Coronary artery (tissue), 2 donors: ENCODE measurements at regions not wholly inside any gene's neighbourhood (a gene's known extent, or its start where the extent isn't known, plus 50 kb on each side); places are given as distances from the start of the nearest gene placed in this dataset.
"Not testable (repeated sequence)": the region's sequence is repeated elsewhere in the genome, so short reads cannot be mapped to it uniquely, and the experiment has no call there.

ENCODE experiments used
- DNase-seq: peaks from one replicate; pipeline ENCODE4 v3.0.0-alpha.2; 2017; ENCODE audit warnings: low spot score
- H3K27ac ChIP-seq, 2 donors: fragments of 200-600 bp; sonication (generic); one replicate each; pipeline ENCODE4 v1.5.1; 2016 to 2019
- H3K4me3 ChIP-seq: fragments of 200-600 bp; sonication (generic); 2 replicates; pipeline ENCODE4 v1.5.1; 2016; ENCODE audit warnings: mild to moderate bottlenecking, moderate library complexity
- TF ChIP-seq, protein P1 (sequence below): fragments of 200-600 bp; sonication (generic); IDR thresholded peaks from one replicate; pipeline ENCODE4 v1.5.1; 2019; ENCODE audit warnings: antibody characterized with exemption

DNA sequence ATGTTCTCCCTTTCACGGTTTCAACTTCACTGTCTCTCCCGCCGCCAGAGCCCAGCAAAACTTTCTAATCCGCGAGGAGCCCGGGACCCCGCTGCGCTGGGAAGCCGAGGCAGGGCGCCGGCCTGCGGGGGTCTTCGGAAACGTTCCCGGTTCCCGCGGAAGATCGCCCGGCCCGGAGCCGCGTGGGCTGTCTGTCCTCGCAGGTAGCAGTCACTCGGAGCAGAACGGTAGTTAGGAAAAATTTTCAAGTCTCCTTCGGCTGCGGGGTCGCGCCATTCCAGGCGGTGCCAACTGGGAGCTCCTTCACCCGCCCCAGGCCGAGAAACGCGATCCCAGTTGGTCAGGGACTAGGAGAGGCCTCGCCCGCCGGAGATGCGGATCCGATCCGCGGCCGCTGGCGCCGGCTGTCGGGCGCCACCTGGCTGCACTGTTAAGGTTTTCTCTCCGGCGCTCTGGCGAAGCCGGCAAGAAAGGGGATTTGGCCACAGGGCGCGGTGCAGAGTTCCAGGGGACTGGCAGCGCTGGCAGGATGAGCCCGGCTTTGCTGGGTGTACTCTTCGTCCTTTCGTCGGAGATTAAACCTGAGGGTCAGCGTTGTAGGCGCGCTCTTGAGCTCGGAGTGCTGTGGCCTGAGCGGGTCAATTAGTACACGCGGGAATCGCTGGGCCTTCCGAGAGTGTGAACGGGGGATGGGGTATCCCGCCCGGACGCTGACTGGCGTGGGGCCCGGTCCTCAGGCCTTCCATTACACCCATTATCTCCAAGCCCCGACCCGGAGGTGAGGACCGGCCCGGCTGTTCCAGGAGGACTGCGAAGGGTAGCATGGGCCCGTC lies 135.4 kb downstream of the KCNJ12 start:
- peak; percentile 89 for DNase-seq
- TF ChIP-seq, protein P1, sequence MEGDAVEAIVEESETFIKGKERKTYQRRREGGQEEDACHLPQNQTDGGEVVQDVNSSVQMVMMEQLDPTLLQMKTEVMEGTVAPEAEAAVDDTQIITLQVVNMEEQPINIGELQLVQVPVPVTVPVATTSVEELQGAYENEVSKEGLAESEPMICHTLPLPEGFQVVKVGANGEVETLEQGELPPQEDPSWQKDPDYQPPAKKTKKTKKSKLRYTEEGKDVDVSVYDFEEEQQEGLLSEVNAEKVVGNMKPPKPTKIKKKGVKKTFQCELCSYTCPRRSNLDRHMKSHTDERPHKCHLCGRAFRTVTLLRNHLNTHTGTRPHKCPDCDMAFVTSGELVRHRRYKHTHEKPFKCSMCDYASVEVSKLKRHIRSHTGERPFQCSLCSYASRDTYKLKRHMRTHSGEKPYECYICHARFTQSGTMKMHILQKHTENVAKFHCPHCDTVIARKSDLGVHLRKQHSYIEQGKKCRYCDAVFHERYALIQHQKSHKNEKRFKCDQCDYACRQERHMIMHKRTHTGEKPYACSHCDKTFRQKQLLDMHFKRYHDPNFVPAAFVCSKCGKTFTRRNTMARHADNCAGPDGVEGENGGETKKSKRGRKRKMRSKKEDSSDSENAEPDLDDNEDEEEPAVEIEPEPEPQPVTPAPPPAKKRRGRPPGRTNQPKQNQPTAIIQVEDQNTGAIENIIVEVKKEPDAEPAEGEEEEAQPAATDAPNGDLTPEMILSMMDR = peak; percentile 79
- Histone ChIP-seq H3K27ac (peak overlapping the region; percentile 62 to 73), H3K4me3 (peak overlapping the region; percentile 68)

DNA sequence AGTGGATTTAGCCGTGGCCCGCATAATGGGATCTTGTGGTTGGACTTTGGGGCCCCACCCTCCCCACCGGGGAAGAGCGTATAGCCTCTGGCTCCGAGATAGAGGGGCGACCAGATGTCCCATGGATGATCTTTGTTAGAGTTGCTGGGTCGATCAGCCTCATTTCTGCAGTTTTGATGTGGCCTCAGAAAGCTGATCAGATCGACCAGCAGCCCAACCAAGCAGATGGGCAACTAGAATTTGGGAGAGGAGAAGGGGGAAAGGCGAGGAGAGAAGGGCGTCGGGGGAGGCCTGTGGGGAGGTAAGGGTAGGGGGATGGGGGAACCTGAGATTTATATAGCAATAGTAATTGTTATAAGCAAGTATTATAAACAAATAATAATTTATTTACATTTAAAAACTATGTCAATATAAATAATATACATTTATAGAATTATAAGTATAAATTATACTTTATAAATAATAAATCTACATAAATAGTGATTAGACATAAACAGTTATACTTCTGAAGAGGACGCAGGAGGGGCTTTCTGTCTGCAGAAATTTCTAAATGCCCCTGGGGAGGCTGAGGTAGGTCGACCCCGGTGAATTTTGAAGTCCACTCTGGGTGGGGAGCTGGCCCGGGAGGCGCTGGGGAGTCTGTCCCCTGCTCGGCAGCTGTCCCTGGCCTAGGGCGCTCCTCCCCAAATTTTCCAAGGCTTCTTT lies 136.3 kb downstream of the KCNJ12 start:
- Histone ChIP-seq H3K4me3 (peak overlapping the region; percentile 61), H3K27ac (no peak overlapping the region)
- peak; percentile 65 for DNase-seq
- TF ChIP-seq, protein P1 = no peak

DNA sequence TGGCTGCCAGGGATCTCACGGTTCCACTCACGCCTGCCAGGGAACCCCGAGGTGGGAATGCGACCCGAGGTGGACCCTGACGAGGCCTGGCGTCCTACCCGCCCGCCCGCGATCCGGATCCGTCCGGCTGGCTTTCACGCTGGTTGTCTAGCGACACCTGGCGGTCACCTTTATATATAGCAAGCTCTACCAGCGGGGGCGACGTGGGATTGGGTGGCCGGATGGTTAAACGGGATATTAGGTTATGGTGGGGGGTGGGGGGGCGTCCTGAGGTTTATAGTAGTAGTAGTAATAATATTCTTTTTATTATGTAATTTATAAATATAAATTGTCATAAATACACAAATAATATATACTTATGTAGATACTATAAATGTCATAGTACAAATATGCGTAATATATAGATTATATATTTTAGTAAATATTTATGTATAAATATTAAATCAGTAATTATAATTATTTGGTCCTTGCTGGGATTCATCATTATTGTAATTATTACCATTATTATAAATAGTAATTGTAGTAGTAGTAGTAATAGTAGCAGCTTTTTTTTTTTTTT lies 136.9 kb downstream of the KCNJ12 start:
- Histone ChIP-seq H3K4me3 (peak overlapping the region; percentile 61), H3K27ac (no peak overlapping the region)
- TF ChIP-seq, protein P1 = peak; percentile 50
- peak; percentile 81 for DNase-seq

DNA sequence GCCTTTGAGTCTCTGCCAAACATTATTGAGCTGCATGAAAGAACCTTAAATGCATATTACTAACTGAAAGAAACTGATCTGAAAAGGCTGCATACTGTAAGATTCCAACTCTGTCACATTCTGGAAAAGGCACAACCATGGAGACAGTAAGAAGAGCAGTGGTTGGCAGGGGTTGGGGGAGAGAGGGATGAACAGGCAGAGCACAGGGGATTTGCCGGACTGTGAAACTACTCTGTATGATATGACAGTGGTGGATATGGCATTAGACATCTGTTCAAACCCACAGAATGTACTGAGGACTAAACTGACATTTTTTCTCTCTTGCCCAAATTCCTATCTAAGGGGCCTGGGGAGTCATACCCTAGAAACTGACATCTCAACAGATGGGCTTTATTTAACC lies 138.4 kb downstream of the KCNJ12 start:
- not testable (repeated sequence) for H3K27ac ChIP-seq, DNase-seq, H3K4me3 ChIP-seq

DNA sequence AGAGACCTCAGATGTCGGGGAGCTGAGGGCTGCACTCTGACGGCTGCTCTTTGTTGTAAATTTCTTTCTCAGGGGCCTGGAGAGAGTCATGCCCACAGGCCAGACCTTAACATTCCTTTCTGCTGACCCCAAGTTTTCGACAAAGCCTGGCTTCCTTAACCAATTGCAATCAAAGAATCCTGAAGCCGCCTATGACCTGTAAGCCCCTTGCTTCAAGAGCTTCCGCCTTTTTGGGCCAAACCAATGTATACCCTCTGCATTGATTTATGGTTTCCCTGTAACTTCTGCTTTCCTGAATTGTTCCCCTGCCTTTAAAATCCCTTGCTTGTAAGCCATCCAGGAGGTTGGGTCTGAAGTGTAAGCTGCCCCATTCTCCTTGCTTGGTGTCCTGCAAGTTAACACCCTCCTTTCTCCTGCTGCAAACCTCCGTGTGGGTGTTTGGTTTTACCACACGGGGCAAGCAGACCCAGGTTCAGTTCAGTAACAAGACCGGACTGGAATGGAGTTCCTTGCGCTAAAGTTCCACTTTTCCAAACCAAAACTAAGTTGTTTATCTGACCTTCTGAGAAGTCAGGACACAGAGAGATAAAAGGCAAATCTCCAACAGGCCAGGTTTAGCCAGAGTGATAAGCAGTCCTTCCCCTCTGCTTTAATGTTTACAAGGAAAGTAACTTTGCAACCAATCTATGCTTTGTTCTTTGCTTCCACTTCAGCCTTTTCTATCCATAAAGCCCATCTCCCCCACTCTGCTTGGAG lies 141.6 kb downstream of the KCNJ12 start:
- peak; percentile 40 for DNase-seq
- Histone ChIP-seq H3K27ac (no peak overlapping the region), H3K4me3 (no peak overlapping the region)
- TF ChIP-seq, protein P1 = no peak

DNA sequence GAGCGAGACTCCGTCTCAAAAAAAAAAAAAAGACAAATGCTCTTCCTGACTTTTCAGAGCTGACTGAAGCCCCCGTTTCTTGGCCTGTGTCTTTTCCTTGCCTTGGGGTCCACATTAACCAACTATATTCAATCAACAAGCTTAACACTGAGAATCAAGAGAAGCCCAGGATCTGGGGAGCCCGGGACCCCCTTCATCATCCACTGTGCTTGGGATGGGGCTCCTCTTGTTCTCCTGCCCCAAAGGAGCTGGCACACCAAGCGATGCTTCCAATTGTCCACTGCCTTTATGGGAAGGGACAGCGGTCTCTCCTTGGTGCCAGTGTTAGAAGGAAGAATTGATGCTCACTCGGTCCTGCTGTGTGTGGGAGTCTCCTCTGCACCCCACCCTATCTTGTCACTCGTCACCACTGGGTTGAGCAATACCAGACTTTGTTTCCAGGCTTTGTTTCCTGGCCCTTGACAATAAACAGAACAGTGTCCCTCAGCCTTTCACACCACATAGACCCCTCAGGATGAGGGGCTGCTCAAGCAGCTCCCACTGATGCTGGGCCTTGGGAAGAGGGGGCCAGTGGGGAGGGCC lies 146.7 kb downstream of the KCNJ12 start:
- Histone ChIP-seq H3K27ac (no peak overlapping the region), H3K4me3 (no peak overlapping the region)
- TF ChIP-seq, protein P1 = no peak
- peak; percentile 31 for DNase-seq
